CD4-positive, CD25-positive, alpha-beta regulatory T cell (primary cell): ENCODE measurements at regions not wholly inside any gene's neighbourhood (a gene's known extent, or its start where the extent isn't known, plus 50 kb on each side); places are given as distances from the start of the nearest gene placed in this dataset.

Experiments
- ATAC-seq, 2 donors: fragments of 150-1000 bp; cut with Tn5 transposase; one replicate each; pipeline ENCODE4 v1.10.0; 2021; ENCODE audit warnings: low read depth in 2 of 2, moderate number of reproducible peaks in 2 of 2, moderate library complexity in 1 of 2
- DNase-seq, 3 donors: peaks; one replicate each; pipeline versions ENCODE4 v3.0.0 to v3.0.0-alpha.2; 2012 to 2022; ENCODE audit warnings: mixed read lengths in 1 of 3
- H3K27ac ChIP-seq: one replicate; pipeline ENCODE4 v1.7.0; 2013; ENCODE audit warnings: mild to moderate bottlenecking, low read length; ENCODE audit not compliant: insufficient read depth, poor library complexity, severe bottlenecking
- H3K27me3 ChIP-seq: one replicate; pipeline ENCODE4 v1.7.0; 2013; ENCODE audit warnings: low read length; ENCODE audit not compliant: control insufficient read depth, insufficient read depth
- H3K36me3 ChIP-seq: one replicate; pipeline ENCODE4 v1.7.0; 2013; ENCODE audit warnings: mild to moderate bottlenecking, low read length, moderate library complexity; ENCODE audit not compliant: control insufficient read depth, insufficient read depth
- H3K4me1 ChIP-seq: 2 replicates; pipeline ENCODE4 v1.7.0; 2013; ENCODE audit warnings: mild to moderate bottlenecking, low read length; ENCODE audit not compliant: insufficient read depth, control insufficient read depth, poor library complexity, severe bottlenecking
- H3K4me3 ChIP-seq: one replicate; pipeline ENCODE4 v1.7.0; 2013; ENCODE audit warnings: low read depth, mild to moderate bottlenecking, low read length, moderate library complexity
- H3K9me3 ChIP-seq, 2 experiments: 1 replicate in 1 of 2; 2 replicates in 1 of 2; pipeline ENCODE4 v1.7.0; 2013; ENCODE audit warnings: low read length in 2 of 2, mild to moderate bottlenecking in 1 of 2, moderate library complexity in 1 of 2; ENCODE audit not compliant: control insufficient read depth in 2 of 2
- H3K27ac Mint-ChIP-seq, 3 donors: one replicate each; pipeline ENCODE4 v1.8.0; 2020 to 2022; ENCODE audit warnings: mild to moderate bottlenecking in 3 of 3, mixed read lengths in 3 of 3, moderate library complexity in 2 of 3
- H3K27me3 Mint-ChIP-seq: one replicate; pipeline ENCODE4 v1.8.0; 2022; ENCODE audit warnings: mild to moderate bottlenecking, mixed read lengths
- H3K36me3 Mint-ChIP-seq: one replicate; pipeline ENCODE4 v1.8.0; 2020; ENCODE audit warnings: mixed read lengths
- H3K4me1 Mint-ChIP-seq, 4 donors: one replicate each; pipeline ENCODE4 v1.8.0; 2020 to 2022; ENCODE audit warnings: mixed read lengths in 4 of 4, mild to moderate bottlenecking in 1 of 4
- H3K4me3 Mint-ChIP-seq, 4 donors: one replicate each; pipeline ENCODE4 v1.8.0; 2020 to 2022; ENCODE audit warnings: mild to moderate bottlenecking in 4 of 4, mixed read lengths in 4 of 4, moderate library complexity in 3 of 4
- H3K9me3 Mint-ChIP-seq, 7 donors: one replicate each; pipeline ENCODE4 v1.8.0; 2020 to 2022; ENCODE audit warnings: mixed read lengths in 7 of 7, mild to moderate bottlenecking in 3 of 7, moderate library complexity in 2 of 7

DNA sequence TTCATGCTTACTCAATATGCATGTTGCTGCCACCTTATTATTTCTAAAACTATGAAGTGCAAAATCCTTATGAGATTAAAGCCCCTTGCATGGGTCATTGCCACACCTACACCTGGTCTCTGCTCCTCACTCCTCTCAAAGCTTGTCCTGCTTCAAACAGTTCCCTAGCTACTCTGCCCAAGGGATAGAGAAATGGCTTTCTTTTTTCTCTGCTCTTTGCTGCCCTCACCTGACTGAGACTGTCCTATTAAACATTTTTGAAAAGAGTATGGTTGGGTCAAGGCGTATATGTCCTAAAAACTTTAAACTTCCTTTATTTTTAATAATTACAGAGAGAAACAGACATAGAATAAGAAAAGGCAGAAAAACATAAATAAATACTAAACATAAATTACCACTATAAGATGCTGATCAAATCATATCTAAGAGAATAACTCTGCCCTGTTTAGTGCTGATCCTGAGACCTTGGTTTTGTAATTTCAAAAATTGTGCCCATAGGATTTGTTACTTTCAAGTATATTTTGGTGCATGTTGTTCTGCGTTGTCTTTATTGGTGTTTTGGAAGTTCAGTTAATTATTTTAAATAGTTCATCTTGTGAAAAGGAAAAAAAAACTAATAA lies 704.9 kb upstream of the PABPC4L start:
- Mint-ChIP-seq H3K4me1 (no peaks in the 10 kb centered on the region), H3K36me3 (no peaks in the 10 kb centered on the region), H3K4me3 (no peak overlapping the region), H3K27me3 (no peaks in the 10 kb centered on the region), H3K27ac (no peak overlapping the region), H3K9me3 (peaks cover 0 to 31% (median 6%) of the 10 kb centered on the region in 7 donors)
- no peaks in the 10 kb centered on the region for H3K27me3 ChIP-seq
- H3K4me1 ChIP-seq: no peaks in the 10 kb centered on the region
- H3K4me3 ChIP-seq: no peak overlapping the region
- DNase-seq (no peak), ATAC-seq (no peak)
- no peak overlapping the region for H3K27ac ChIP-seq
- peaks cover 0 to 5% of the 10 kb centered on the region in 2 experiments for H3K9me3 ChIP-seq
- H3K36me3 ChIP-seq: no peaks in the 10 kb centered on the region

GRCh38 chr4:134905061-134905460 lies 703.5 kb upstream of the PABPC4L start:
- Histone ChIP-seq H3K4me1 (no peaks in the 10 kb centered on the region), H3K36me3 (no peaks in the 10 kb centered on the region), H3K9me3 (peaks cover 0 to 5% of the 10 kb centered on the region in 2 experiments), H3K27me3 (no peaks in the 10 kb centered on the region), H3K4me3 (no peak overlapping the region), H3K27ac (no peak overlapping the region)
- no peak overlapping the region for H3K27ac Mint-ChIP-seq
- H3K27me3 Mint-ChIP-seq: no peaks in the 10 kb centered on the region
- H3K9me3 Mint-ChIP-seq: peaks cover 0 to 23% (median 6%) of the 10 kb centered on the region in 7 donors
- ATAC-seq (no peak), DNase-seq (no peak)
- no peaks in the 10 kb centered on the region for H3K4me1 Mint-ChIP-seq
- no peaks in the 10 kb centered on the region for H3K36me3 Mint-ChIP-seq
- H3K4me3 Mint-ChIP-seq: no peak overlapping the region

- H3K9me3 Mint-ChIP-seq: peaks cover 0 to 14% (median 4%) of the 10 kb centered on the region in 7 donors
- H3K36me3 Mint-ChIP-seq: no peaks in the 10 kb centered on the region
- no peak for ATAC-seq
These were observed 686.6 kb upstream of the PABPC4L start for GRCh38 chr4:134888156-134888555.

GRCh38 chr4:134885436-134885835 lies 683.8 kb upstream of the PABPC4L start:
- H3K4me1 Mint-ChIP-seq: no peaks in the 10 kb centered on the region
- H3K27ac ChIP-seq: no peak overlapping the region
- no peaks in the 10 kb centered on the region for H3K4me1 ChIP-seq
- no peak overlapping the region for H3K4me3 Mint-ChIP-seq
- ATAC-seq: no peak
- H3K36me3 Mint-ChIP-seq: no peaks in the 10 kb centered on the region
- H3K36me3 ChIP-seq: no peaks in the 10 kb centered on the region
- peaks cover 0 to 17% (median 3%) of the 10 kb centered on the region in 7 donors for H3K9me3 Mint-ChIP-seq
- H3K27me3 ChIP-seq: no peaks in the 10 kb centered on the region
- peaks cover 3 to 6% of the 10 kb centered on the region in 2 experiments for H3K9me3 ChIP-seq
- DNase-seq: no peak
- H3K27me3 Mint-ChIP-seq: no peaks in the 10 kb centered on the region
- H3K27ac Mint-ChIP-seq: no peak overlapping the region
- no peak overlapping the region for H3K4me3 ChIP-seq

More at GRCh38 chr4:134888156-134888555, 686.6 kb upstream of the PABPC4L start:
- peaks cover 3 to 6% of the 10 kb centered on the region in 2 experiments for H3K9me3 ChIP-seq
- H3K36me3 ChIP-seq: no peaks in the 10 kb centered on the region
- Mint-ChIP-seq H3K27ac (no peak overlapping the region), H3K4me3 (no peak overlapping the region), H3K4me1 (no peaks in the 10 kb centered on the region), H3K27me3 (no peaks in the 10 kb centered on the region)
- H3K4me1 ChIP-seq: no peaks in the 10 kb centered on the region
- no peak overlapping the region for H3K27ac ChIP-seq
- no peaks in the 10 kb centered on the region for H3K27me3 ChIP-seq
- DNase-seq: no peak
- H3K4me3 ChIP-seq: no peak overlapping the region

DNA sequence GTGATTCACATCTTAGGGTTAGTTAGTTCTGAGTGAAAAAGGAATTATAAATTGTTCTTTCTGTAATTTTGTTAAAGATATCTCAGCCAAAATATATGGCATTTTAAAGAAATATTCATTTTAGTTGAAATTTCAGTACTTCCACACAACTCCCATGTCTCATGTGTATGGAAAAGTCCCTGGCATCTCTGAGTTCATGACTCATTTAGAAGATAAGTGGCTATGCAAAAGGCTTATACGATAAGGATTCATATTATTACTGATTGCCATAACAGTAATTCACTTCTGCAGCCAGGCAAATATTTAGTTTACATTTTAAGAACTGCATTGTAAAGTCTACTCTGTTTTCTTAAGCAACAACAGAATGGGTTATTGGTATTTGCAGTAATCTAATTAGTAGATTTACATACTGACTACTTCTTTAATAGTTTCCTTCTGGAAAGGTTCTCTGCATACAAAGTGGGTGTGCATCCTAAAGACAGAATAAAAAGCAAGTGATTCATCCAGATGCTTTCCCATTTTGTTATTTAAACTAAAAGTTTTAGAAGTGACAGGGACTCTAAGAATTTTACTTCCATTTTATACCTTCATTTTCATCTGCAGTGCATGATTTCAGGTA lies 682.4 kb upstream of the PABPC4L start:
- no peaks in the 10 kb centered on the region for H3K36me3 ChIP-seq
- H3K4me1 ChIP-seq: no peaks in the 10 kb centered on the region
- H3K9me3 Mint-ChIP-seq: peaks cover 0 to 23% (median 3%) of the 10 kb centered on the region in 7 donors
- H3K27me3 Mint-ChIP-seq: no peaks in the 10 kb centered on the region
- H3K36me3 Mint-ChIP-seq: no peaks in the 10 kb centered on the region
- no peak overlapping the region for H3K4me3 ChIP-seq
- no peak for ATAC-seq
- peaks cover 3 to 6% of the 10 kb centered on the region in 2 experiments for H3K9me3 ChIP-seq
- DNase-seq: no peak
- H3K27me3 ChIP-seq: no peaks in the 10 kb centered on the region
- no peak overlapping the region for H3K4me3 Mint-ChIP-seq
- H3K27ac ChIP-seq: no peak overlapping the region
- no peaks in the 10 kb centered on the region for H3K4me1 Mint-ChIP-seq
- no peak overlapping the region for H3K27ac Mint-ChIP-seq

DNA sequence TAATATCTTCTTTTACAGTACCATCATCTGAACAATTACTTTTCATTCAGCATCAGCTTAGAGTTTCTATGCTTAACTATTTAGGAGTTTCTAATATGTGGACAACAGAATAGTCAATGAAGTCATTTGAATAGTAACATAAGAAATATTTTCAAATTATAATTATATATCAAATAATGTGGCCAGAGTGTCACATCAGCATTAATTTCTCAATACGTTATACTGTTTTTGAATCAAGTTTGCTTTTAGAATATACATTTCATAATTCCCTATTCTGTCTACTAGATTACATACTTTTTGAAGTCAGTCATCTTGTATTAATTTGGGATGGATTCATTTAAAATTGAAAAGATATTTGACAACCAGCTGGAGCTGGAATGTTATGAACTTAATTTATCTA lies 677.4 kb upstream of the PABPC4L start:
- Mint-ChIP-seq H3K27ac (no peak overlapping the region), H3K36me3 (no peaks in the 10 kb centered on the region), H3K4me1 (no peaks in the 10 kb centered on the region), H3K4me3 (no peak overlapping the region), H3K9me3 (peaks cover 0 to 34% (median 2%) of the 10 kb centered on the region in 7 donors), H3K27me3 (no peaks in the 10 kb centered on the region)
- H3K4me3 ChIP-seq: no peak overlapping the region
- H3K27ac ChIP-seq: no peak overlapping the region
- no peaks in the 10 kb centered on the region for H3K27me3 ChIP-seq
- DNase-seq (no peak), ATAC-seq (no peak)
- no peaks in the 10 kb centered on the region for H3K36me3 ChIP-seq
- no peaks in the 10 kb centered on the region for H3K4me1 ChIP-seq
- no peaks in the 10 kb centered on the region for H3K9me3 ChIP-seq

DNA sequence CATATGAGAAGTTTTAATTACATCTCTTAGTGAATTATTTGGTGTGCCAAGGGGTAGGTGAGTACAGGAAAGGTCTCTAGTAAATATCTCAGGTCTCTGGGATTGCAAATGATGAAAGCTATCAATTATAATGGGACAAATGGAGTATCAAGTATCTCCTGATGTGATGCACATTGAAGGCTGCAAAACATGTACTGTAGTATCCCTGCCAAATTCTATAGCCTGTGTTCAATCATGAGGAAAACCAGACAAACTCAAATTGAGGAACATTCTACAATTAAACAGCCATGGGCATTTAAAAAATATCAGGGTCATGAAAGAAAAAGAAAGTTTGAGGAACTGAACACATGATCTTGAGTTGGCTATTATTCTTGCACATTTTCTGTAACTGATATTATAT lies 665.4 kb upstream of the PABPC4L start:
- H3K4me3 Mint-ChIP-seq: no peak overlapping the region
- no peaks in the 10 kb centered on the region for H3K36me3 Mint-ChIP-seq
- no peak overlapping the region for H3K27ac Mint-ChIP-seq
- peaks cover 0 to 27% (median 6%) of the 10 kb centered on the region in 7 donors for H3K9me3 Mint-ChIP-seq
- no peaks in the 10 kb centered on the region for H3K27me3 Mint-ChIP-seq
- Histone ChIP-seq H3K36me3 (no peaks in the 10 kb centered on the region), H3K27me3 (no peaks in the 10 kb centered on the region), H3K4me1 (no peaks in the 10 kb centered on the region), H3K27ac (no peak overlapping the region), H3K4me3 (no peak overlapping the region), H3K9me3 (peaks cover 0 to 3% of the 10 kb centered on the region in 2 experiments)
- ATAC-seq: no peak
- no peaks in the 10 kb centered on the region for H3K4me1 Mint-ChIP-seq
- no peak for DNase-seq

GRCh38 chr4:134865675-134866074 lies 664.1 kb upstream of the PABPC4L start:
- Histone ChIP-seq H3K36me3 (no peaks in the 10 kb centered on the region), H3K4me1 (no peaks in the 10 kb centered on the region), H3K27me3 (no peaks in the 10 kb centered on the region), H3K4me3 (no peak overlapping the region), H3K27ac (no peak overlapping the region), H3K9me3 (peaks cover 0 to 3% of the 10 kb centered on the region in 2 experiments)
- no peak overlapping the region for H3K27ac Mint-ChIP-seq
- DNase-seq (no peak), ATAC-seq (no peak)
- H3K27me3 Mint-ChIP-seq: no peaks in the 10 kb centered on the region
- H3K9me3 Mint-ChIP-seq: peaks cover 0 to 32% (median 7%) of the 10 kb centered on the region in 7 donors
- no peaks in the 10 kb centered on the region for H3K4me1 Mint-ChIP-seq
- H3K36me3 Mint-ChIP-seq: no peaks in the 10 kb centered on the region
- no peak overlapping the region for H3K4me3 Mint-ChIP-seq
